ENCODE measurements at regions not wholly inside any gene's neighbourhood (a gene's known extent, or its start where the extent isn't known, plus 50 kb on each side); places are given as distances from the start of the nearest gene placed in this dataset.
"Not testable (repeated sequence)": the region's sequence is repeated elsewhere in the genome, so short reads cannot be mapped to it uniquely, and the experiment has no call there.

DNA sequence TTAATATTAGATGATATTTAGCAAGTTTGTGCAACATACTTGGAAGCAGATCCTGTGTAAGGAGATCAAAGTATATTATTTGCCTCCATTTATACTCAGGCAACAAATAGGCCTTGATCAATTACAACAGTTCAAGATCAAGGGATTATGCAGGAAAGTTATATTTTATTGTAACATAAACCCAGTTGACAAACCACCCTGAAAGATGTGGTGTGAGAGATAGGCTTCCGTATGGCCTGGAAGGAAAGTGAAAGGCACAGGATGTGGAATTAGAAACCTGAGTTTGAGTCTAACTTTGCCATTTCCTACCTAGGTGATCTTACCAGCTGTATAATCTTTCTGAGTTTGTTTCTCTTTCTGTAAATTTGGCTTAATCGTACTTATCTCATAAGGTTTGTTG is 284.1 kb downstream of the BMP4 start:
- intact Hi-C loops (cut with micrococcal nuclease), result no loop called here

DNA sequence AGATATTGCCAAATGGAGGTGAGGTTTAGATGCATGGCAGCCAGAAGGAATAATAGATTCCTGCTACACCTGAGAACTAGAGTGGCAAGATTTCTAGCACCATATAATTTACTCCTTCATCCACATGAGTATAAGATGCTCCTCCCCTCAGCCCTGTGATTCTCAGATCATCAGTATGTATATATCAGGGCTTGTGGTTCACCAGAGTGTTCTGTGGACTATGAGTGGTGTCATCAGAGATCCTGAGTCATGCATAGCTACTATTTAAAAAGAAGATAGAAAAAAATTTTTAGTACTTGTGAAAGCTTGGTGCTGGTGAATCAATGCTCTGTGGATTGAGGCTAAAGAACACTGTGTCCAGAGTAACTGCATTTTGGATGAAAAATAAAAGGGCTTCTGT is 285.9 kb downstream of the BMP4 start:
- intact Hi-C loops (cut with micrococcal nuclease), result no loop called here

DNA sequence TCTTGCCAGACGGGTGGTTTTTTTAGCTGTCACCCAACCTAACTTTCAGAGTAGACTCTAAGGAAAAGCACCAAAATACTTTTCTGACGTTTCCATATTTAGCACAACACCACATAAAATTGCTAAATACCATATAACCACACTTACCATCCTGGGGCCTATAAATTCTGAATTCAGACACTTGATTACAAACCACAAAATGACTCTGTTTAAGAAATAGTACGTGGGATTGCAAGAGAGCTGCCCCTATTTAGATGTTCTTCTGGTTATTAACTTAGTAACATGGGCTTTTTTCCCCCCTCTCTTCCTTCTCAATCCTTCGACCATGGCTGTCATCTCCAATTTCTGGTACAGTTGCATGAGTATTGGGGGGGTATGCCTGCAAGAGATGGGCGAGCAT is 287.7 kb downstream of the BMP4 start:
- intact Hi-C loops (cut with micrococcal nuclease), result no loop called here

DNA sequence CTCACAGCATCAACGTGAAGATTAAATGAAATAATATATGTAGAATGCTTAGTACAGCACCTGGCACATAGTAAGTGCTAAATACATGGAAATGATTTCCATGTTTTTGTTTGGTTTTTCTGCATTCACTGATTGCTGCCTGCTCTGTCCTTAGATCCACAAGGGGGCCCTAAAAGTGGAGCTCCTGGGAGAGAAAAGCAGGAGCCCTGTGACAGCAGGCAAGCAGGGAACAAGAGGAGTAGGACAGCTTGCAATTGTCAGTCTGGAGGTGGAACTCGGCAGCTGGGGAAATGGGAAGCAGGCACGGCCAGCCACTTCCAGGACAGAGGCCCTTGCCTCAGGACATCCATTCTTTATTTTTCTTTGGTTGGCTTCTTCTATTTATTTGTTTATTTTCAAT is 292.9 kb downstream of the BMP4 start:
- intact Hi-C loops (cut with micrococcal nuclease), result no loop called here

DNA sequence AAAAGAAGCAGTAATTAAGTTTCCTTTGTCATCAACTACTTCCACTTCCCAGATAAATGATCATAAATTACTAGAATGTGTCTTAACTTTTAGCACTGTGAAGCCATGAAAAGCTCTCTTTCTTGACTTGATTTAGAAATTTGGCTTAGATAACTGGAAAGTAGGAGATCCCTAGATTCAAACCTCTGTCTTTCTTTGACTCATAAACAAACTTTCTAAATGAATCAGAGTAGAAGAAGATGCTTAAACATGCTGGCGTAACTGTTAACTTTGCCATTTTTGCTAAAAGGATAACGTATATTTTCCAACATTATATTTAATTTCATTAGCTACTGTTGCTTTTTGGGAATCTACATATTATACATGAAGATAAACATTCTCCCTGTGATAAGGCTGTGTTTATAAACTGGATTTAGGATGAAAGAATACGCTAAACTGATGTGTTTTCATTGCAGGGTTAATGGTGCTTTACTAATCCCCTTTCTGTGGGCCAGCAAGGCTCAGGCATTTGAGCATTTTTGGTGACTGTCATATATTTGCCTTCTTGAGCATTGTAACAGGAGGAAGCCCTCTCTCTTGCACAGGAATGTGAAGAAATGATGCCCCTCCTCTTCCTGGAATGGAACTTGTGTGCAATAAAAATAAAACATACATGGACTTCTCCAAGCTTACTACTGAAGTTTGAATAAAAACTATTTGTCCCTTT is 301.4 kb downstream of the BMP4 start:
- intact Hi-C loops (cut with micrococcal nuclease), result no loop called here

DNA sequence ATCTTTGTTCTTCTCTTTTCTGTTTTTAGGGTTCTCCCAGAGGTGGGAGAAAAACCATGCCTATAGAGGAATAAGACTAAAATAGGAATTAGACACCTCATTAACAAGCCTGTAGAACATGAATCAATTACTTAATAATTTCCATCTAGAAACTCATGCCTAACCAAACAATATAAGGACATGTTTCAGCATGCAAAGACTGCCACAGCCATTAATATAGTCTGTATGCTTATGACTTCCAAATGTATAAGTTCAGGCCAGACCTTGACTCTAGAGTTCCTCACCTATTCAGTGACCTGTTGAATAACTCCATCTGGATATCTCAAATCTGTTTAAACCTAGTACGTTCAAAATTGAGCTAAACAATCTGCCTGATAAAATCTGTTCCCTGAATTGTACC is 304.6 kb downstream of the BMP4 start:
- intact Hi-C loops (cut with micrococcal nuclease), result no loop called here

DNA sequence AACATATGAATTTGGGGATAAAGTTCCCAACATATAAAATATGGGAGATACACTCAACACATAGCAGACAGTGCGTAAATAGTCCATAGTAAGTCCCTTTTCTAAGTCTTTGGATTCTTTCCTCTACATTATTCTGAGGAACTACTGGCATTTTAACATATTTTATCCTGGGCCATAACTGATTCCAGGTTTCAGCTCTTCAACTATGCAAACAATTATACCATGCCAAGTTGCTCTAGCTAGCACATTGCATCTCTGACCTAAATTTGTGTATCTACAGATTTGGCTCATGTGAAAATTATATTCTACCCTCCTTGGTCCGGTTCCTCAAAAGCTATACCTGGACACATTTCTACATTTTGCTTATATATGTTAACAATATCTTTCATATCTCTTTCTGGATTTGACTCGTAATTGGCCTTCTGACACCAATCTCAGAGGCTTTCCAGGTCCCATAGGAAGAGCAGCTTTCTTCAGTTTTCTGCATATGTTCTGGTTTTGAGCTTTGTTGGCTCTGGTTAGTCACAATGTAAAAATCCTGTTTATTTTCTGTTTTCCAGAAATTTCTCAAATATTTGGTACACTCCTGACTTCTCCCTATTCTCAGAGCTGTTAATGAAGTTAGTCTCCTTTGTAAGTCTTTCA is 305.4 kb downstream of the BMP4 start:
- intact Hi-C loops (cut with micrococcal nuclease), result no loop called here

DNA sequence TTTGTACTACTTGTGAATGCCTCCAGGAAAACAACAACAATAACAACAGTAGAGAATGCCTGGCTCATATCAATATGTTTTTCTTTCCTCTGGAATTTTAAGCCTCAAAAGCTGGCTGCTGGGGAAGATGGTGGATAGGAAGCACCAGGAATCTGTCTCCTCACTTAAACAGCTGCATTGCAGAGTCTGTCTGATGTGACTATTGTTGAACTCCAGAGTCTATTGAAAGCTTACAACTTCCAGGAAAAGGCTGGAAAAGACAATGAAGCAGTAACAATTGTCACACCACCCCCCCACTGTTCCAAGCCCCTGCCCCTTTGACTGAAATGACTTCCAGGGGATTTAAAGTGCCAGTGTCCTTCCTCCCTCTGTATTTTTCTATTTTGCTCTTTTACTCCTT is 309.7 kb downstream of the BMP4 start:
- intact Hi-C loops (cut with micrococcal nuclease), result no loop called here

DNA sequence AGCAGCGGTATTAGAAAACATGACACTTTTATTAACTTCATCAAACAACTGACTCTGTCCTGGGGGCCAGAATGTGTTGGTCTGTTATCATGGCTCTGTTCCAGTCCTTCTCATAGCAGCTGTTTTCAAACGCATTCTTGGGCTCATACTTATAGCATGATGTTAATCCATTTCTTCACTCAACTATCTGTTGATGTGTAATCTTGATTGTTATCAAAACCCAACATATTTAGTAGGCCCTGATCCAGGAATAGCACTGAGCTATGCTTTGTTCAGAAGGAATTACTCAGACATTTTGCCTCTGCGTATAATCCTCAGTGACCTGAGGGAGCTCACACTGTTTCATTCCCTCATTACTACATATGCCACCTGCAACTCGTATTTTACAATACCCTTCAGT is 315.9 kb downstream of the BMP4 start:
- intact Hi-C loops (cut with micrococcal nuclease), result no loop called here

DNA sequence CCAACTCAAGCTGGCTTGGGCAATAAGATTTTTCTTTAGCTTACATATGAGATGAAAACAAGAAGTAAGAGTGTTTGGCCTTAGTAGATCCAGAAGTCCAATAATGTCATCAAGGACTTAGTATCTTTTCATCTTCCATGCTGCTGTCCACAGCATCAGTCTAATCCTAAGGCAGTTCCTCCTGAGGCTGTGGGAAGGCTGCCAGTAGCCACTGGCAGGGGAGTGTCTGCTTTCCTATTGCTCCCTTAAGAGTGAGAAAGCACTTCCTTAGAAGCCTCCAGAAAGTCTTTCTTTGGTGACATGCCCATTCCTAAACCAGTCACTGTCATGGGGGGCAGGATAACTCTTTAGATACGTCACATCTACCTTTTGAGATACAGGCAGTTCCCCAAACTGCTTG is 317.7 kb downstream of the BMP4 start:
- intact Hi-C loops (cut with micrococcal nuclease), result no loop called here

DNA sequence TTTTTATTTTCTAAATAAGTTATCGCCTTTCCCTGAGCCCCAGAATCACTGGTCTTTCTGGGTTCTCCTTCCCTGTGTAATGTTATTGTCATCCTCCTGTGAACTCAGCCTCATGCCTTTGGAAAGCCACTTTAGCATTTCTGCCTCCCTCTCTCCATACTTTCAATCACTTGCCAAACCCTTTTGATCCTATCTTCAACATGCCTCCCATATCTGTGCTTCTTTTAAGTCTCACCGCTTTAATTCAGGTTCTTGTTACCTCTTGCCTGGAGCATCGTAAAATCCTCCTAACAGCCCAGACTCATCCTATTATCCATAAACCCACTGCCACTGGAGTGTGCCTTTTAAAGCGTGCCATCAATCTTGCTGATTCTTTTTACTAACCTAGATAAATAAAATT is 321.8 kb downstream of the BMP4 start:
- intact Hi-C loops (cut with micrococcal nuclease), result no loop called here

DNA sequence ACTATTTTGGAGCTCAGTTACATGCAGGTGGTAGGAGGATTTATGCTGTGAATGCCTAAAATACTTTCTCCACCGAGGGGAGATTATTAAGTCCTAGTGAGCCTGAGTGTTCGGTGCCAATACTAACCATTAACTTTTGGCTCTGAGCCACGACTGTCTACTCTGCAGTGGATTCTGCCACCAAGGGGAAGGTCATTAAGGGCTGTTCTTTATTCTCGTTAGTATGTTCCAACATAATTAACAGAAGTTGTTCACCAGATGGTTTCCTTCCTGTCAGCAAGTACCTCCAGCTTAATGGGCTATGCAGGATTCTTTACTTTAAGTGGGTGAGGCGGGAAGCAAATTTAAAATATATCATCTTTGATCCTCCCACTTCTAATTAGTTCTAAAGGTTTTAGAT is 326.3 kb downstream of the BMP4 start:
- intact Hi-C loops (cut with micrococcal nuclease), result no loop called here

DNA sequence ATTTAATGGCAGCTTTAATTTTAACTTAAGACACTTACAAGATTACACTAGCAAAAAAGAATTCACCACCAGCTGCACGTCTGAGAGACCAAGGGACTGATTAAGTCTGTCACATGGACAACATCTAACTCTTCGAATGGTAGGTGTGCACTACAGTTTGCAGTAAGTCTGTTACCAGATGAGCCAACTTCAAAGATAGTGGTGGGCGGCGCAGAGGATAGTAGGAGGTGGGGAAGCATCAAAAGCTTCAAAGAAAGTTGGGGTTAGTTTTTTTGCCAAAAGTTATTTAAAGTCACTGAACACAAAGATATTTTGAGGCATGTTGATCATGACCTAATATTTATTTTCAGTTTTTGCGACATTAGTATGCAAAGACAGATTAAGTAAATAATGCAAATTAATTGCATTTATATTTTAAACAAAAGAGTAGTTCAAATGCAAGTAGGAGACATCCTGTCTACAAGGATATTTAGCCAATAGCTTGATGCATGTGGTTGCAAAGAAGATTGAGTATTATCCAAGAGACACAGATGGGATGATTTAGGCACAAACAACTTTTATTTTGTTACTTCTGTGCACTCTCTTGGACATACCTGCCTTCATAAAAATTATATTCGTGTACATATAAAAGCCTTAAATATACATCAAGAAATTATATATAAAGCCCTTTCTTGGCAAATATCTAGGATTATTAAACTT is 327.7 kb downstream of the BMP4 start:
- intact Hi-C loops (cut with micrococcal nuclease), result no loop called here

DNA sequence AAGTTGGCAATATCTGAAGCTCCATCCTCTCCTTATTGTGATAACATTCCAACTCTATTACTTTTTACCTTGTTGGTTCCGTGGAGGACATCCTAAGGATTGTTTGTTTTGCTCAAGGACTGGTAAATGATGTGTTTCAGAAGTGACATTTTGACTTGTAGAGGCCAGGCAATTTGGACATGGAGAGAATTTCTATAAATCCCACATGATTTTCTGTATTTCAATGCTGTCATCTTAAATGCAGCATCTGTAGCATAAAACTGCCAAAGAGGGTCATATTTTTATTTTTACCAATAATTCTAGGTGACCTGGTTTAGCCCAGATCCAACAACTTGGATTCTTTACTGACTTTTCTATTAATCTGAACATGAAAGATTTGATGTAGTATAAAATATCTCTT is 328.4 kb downstream of the BMP4 start:
- intact Hi-C loops (cut with micrococcal nuclease), result no loop called here

DNA sequence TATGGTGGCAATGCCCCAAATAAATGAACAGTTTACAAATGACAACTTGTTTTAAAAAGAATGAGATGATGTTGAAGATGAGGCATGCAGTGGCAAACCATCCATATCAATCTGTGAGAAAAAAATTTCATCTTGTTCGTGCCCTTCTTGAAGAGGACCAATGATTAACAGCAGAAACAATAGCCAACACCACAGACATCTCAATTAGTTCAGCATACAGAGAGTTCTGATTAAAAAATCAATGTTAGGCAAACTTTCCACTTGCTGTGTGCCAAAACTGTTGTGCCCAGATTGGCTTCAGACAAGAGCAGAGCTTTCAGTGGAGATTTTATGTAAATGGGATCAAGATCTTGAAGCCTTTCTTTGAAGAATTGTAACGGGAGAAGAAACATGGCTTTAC is 329.9 kb downstream of the BMP4 start:
- intact Hi-C loops (cut with micrococcal nuclease), result no loop called here

DNA sequence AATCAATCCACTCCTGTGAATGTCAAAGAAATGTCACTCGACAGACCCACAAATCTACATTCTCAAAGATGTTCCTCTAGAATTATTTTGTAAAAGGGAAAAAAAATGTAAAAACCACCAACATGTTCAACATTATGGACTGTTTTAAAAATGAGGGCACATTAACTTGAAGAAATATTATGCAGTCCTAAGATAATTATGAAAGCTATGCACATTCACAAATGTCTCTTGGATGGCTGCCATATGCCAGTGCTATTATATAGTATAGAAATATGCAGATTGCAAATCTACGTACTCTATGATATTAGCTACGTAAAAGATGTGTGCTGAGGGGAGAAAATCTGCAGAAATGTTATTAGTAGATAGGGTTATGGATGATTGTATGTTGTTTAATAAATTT is 334.2 kb downstream of the BMP4 start:
- intact Hi-C loops (cut with micrococcal nuclease), result no loop called here

DNA sequence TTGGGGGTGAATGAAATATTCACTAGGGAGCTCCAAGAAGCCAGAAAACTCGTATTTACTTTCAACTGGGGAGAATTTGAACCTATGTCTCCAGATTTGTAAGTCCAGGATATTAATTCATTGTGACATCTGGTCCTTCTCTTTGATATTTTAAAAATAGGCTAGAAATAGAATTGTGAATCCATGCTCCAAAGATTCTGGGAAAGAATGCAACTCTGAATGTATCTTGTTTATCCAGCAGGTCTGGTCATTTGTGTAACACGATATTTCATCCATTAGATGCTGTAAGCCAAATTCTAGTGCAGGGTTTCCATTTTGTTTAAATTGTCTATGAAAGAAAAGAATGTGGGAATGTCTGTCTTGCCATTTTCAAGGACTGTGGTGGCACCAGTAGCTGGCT is 334.7 kb downstream of the BMP4 start:
- intact Hi-C loops (cut with micrococcal nuclease), result no loop called here

DNA sequence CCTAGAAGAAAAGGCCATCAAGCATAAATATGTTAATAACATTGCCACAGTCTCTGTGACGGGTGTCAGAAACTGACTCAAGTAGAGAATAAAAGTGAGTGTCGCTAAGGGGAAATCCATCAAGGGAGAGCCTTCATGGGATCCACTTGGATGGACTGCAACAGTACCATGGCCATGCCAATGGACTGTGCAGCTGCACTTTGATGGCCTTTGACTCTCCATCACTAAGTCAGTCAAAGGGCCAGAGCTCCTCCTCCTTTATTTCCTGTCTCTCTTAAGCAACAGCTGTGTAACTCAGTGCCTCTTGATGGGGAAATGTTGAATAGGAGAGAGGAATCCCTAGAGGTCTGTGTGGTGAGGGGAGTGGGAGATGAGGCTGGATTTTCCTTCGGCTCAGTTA is 335.2 kb downstream of the BMP4 start:
- intact Hi-C loops (cut with micrococcal nuclease), result no loop called here

DNA sequence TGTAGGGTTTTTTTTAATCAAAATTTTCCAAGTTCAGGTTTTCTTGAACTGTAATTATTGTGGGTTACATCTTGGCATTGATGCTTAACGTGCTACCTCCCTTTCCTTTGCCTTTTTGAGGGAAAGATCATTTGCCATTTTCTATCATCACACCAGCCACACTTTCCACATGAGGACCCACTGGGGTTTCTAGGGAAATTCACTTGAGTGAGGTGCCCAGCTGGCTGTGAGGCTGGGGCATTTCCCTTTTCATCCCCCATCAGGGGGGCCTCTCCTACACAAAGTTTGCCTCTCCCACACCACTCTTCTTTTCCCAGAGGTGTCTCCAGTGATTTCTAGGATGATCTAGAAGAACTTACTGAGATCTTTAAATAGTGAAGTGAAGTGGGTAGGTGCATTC is 335.7 kb downstream of the BMP4 start:
- intact Hi-C loops (cut with micrococcal nuclease), result no loop called here

DNA sequence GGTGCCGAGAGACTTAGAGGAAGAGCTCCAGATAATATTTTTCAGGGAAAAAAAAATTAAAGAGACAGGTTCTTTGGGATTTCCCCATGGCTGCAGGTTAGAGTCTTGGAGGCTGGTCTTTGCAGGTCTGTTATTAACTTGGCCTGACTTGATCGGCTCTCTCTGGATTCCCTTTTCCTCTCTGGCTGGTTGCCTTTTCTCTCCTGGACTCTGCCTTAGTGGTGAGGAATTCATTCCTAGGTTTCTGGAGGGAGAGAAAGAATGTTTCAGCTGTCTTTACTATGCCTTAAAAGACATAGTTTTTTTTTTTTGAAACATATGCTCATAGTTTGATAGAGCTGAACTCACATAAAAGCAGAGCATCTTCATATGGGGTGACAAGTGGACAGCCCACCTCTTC is 336.3 kb downstream of the BMP4 start:
- intact Hi-C loops (cut with micrococcal nuclease), result no loop called here

DNA sequence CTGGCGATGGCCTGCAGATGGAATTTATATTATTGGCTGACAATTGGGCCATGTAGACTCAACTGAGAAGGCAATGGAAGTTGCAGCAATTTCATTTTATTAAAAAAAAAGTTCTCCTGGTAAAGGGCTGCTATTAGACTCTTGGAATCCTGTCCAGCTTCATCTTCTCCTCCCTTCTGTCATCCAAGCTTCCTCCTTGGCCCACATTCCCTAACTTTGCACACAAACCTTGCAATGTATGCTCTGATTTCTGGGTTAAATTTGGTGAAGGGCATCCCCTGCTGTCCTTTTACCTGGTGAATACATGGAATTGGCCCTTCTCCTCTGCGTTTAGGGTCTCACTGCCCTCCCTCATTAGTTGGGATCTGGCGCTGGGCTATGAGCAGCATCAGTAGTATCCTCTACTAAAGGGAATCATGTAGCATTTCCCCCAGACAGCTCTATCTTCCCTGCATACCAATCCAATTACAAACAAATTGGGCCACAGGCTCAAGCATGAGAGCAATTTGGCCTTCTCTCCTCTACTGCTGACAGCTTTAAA is 336.9 kb downstream of the BMP4 start:
- intact Hi-C loops (cut with micrococcal nuclease), result no loop called here

DNA sequence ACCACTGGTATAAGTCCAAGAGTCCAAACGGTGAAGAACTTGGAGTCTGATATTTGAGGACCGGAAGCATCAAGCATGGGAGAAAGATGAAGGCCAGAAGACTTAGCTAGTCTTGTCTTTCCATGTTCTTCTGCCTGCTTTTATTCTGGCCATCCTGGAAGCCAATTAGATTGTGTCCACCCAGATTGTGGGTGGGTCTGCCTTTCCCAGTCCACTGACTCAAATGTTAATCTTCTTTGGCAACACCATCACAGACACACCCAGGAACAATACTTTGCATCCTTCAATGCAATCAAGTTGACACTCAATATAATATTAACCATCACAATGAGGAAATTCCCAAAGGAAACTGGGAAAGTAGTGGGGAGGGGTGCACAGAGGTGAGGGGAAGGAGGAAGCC is 340.1 kb downstream of the BMP4 start:
- intact Hi-C loops (cut with micrococcal nuclease), result not testable (repeated sequence)

DNA sequence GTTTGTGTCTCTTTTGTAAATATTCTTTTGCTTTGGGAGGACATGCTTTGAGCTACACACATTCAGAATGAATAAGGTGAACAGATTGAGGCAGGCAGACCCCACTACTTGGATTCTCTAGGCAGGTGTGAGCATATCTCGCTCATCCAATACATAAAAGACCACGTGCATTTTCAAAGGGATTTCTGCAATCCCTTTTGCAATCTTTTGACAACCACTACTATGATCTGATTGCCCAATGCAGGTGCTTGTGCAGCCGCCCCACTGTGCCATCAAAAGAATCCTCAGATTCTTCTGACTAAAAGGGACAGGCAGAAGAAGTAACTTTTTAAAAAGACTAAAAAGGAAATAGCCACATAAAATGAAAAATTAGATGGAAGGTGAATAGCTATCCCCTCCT is 341.4 kb downstream of the BMP4 start:
- intact Hi-C loops (cut with micrococcal nuclease), result no loop called here

Measured in T-helper 2 cell treated with Interferon-gamma antibody and Interleukin-4, amounts not matched to agents 100 ng/mL and 5 ng/mL, for 36 hours (primary cell).